KMS-11 (cell line): ENCODE measurements at regions not wholly inside any gene's neighbourhood (a gene's known extent, or its start where the extent isn't known, plus 50 kb on each side); places are given as distances from the start of the nearest gene placed in this dataset.

ENCODE experiments used
- H2AFZ ChIP-seq: fragments of 200-600 bp; sonication (generic); 2 replicates; pipeline ENCODE4 v1.6.1; 2016; ENCODE audit warnings: antibody characterized with exemption, mixed run types, low read depth
- H3K27ac ChIP-seq: fragments of 200-600 bp; sonication (generic); 2 replicates; pipeline ENCODE4 v1.6.1; 2016; ENCODE audit warnings: mild to moderate bottlenecking, mixed run types
- H3K27me3 ChIP-seq: fragments of 200-600 bp; sonication (generic); 2 replicates; pipeline ENCODE4 v1.6.1; 2017; ENCODE audit warnings: mild to moderate bottlenecking, low read depth, mixed run types, moderate library complexity; ENCODE audit not compliant: insufficient read depth
- H3K36me3 ChIP-seq: fragments of 200-600 bp; sonication (generic); 2 replicates; pipeline ENCODE4 v1.6.1; 2017; ENCODE audit warnings: mild to moderate bottlenecking, mixed run types; ENCODE audit not compliant: insufficient read depth
- H3K4me1 ChIP-seq: fragments of 200-600 bp; sonication (generic); 2 replicates; pipeline ENCODE4 v1.6.1; 2016; ENCODE audit warnings: mild to moderate bottlenecking, low read depth, mixed run types; ENCODE audit not compliant: poor library complexity, severe bottlenecking
- H3K4me2 ChIP-seq: fragments of 200-600 bp; sonication (generic); 2 replicates; pipeline ENCODE4 v1.7.0; 2016; ENCODE audit warnings: mild to moderate bottlenecking, mixed run types
- H3K4me3 ChIP-seq: fragments of 200-600 bp; sonication (generic); IDR thresholded peaks from 2 replicates; pipeline ENCODE4 v1.6.1; 2017; ENCODE audit warnings: low read depth, low read length, mixed read lengths; ENCODE audit not compliant: insufficient read depth
- H3K79me2 ChIP-seq: fragments of 200-600 bp; sonication (generic); 2 replicates; pipeline ENCODE4 v1.6.1; 2016; ENCODE audit warnings: low read depth, mixed run types; ENCODE audit not compliant: insufficient read depth
- H3K9ac ChIP-seq: fragments of 200-600 bp; sonication (generic); 2 replicates; pipeline ENCODE4 v1.6.1; 2016; ENCODE audit warnings: mild to moderate bottlenecking, mixed run types
- H4K20me1 ChIP-seq: fragments of 200-600 bp; sonication (generic); 2 replicates; pipeline ENCODE4 v1.6.1; 2016; ENCODE audit warnings: mild to moderate bottlenecking, mixed run types; ENCODE audit not compliant: insufficient read depth
- TF ChIP-seq, protein P1 (sequence below): fragments of 200-600 bp; sonication (generic); conservative IDR thresholded peaks from 2 replicates; pipeline ENCODE4 v1.6.1; 2017; ENCODE audit warnings: low read depth, mild to moderate bottlenecking, antibody characterized with exemption, low read length, moderate library complexity, mixed read lengths

- Histone ChIP-seq H3K79me2 (no peaks in the 10 kb centered on the region), H3K27ac (no peak overlapping the region), H3K4me1 (no peaks in the 10 kb centered on the region), H4K20me1 (no peaks in the 10 kb centered on the region), H3K9ac (no peak overlapping the region), H3K4me2 (no peak overlapping the region), H3K36me3 (no peaks in the 10 kb centered on the region), H3K27me3 (no peaks in the 10 kb centered on the region), H3K4me3 (no peak overlapping the region), H2AFZ (no peak overlapping the region)
- TF ChIP-seq, protein P1, sequence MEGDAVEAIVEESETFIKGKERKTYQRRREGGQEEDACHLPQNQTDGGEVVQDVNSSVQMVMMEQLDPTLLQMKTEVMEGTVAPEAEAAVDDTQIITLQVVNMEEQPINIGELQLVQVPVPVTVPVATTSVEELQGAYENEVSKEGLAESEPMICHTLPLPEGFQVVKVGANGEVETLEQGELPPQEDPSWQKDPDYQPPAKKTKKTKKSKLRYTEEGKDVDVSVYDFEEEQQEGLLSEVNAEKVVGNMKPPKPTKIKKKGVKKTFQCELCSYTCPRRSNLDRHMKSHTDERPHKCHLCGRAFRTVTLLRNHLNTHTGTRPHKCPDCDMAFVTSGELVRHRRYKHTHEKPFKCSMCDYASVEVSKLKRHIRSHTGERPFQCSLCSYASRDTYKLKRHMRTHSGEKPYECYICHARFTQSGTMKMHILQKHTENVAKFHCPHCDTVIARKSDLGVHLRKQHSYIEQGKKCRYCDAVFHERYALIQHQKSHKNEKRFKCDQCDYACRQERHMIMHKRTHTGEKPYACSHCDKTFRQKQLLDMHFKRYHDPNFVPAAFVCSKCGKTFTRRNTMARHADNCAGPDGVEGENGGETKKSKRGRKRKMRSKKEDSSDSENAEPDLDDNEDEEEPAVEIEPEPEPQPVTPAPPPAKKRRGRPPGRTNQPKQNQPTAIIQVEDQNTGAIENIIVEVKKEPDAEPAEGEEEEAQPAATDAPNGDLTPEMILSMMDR = no peak
Measured at GRCh38 chr12:127690161-127690560, 576.8 kb upstream of the TMEM132C start.

- Histone ChIP-seq H3K27ac (no peak overlapping the region), H3K4me1 (no peaks in the 10 kb centered on the region), H4K20me1 (no peaks in the 10 kb centered on the region), H3K36me3 (no peaks in the 10 kb centered on the region), H3K4me3 (no peak overlapping the region), H3K9ac (no peak overlapping the region), H3K27me3 (no peaks in the 10 kb centered on the region), H3K79me2 (no peaks in the 10 kb centered on the region), H2AFZ (no peak overlapping the region), H3K4me2 (no peak overlapping the region)
- TF ChIP-seq, protein P1 = no peak
Measured at GRCh38 chr12:127696963-127697362, 570.0 kb upstream of the TMEM132C start.

- H4K20me1 ChIP-seq = no peaks in the 10 kb centered on the region
- TF ChIP-seq, protein P1 = no peak
- H2AFZ ChIP-seq = no peak overlapping the region
- no peaks in the 10 kb centered on the region for H3K27me3 ChIP-seq
- H3K36me3 ChIP-seq = no peaks in the 10 kb centered on the region
- no peak overlapping the region for H3K4me2 ChIP-seq
- H3K4me3 ChIP-seq = no peak overlapping the region
- H3K4me1 ChIP-seq = no peaks in the 10 kb centered on the region
- H3K79me2 ChIP-seq = no peaks in the 10 kb centered on the region
- no peak overlapping the region for H3K27ac ChIP-seq
- no peak overlapping the region for H3K9ac ChIP-seq
Measured at GRCh38 chr12:127703026-127703425, 563.9 kb upstream of the TMEM132C start.

GRCh38 chr12:127711108-127711507 is 555.9 kb upstream of the TMEM132C start:
- Histone ChIP-seq H3K36me3 (no peaks in the 10 kb centered on the region), H3K4me3 (no peak overlapping the region), H3K4me1 (no peaks in the 10 kb centered on the region), H2AFZ (no peak overlapping the region), H3K9ac (no peak overlapping the region), H3K27me3 (no peaks in the 10 kb centered on the region), H3K4me2 (no peak overlapping the region), H3K27ac (no peak overlapping the region), H3K79me2 (no peaks in the 10 kb centered on the region), H4K20me1 (no peaks in the 10 kb centered on the region)
- TF ChIP-seq, protein P1 = 0 out of 2 replicates have a peak, but pooled peaks have one; percentile 33
